GM10248 (cell line): ENCODE measurements at regions not wholly inside any gene's neighbourhood (a gene's known extent, or its start where the extent isn't known, plus 50 kb on each side); places are given as distances from the start of the nearest gene placed in this dataset.

Experiments used
- CTCF ChIA-PET: fragments of 300-600 bp; sonication (Branson Sonifier 250); formaldehyde crosslinking; extraction: SDS; loops from one replicate; lab custom pipeline; 2021; ENCODE audit warnings: antibody characterized with exemption; lab: Yijun Ruan, JAX
- POLR2A ChIA-PET: fragments of 350-650 bp; sonication (Branson Sonifier 250); formaldehyde crosslinking; extraction: SDS; loops from one replicate; lab custom pipeline; 2020; ENCODE audit warnings: antibody characterized with exemption; lab: Yijun Ruan, JAX
- DNase-seq: peaks from one replicate; pipeline ENCODE4 v3.0.0; 2012; ENCODE audit errors: extremely low spot score
- CTCF ChIP-seq: IDR thresholded peaks from 2 replicates; pipeline ENCODE4 v1.5.1; 2012; ENCODE audit warnings: mild to moderate bottlenecking, low read depth; ENCODE audit errors: extremely low read depth, missing control alignments, control extremely low read depth

- ChIA-PET POLR2A (no interaction called here), CTCF (interaction anchor here (1.3 kb wide), 1 partner anchor 30 kb away, joined by 3 read pairs; no protein-coding TSS in a partner anchor)
- TF ChIP-seq CTCF: no peak
- no peak for DNase-seq
Measured at GRCh38 chr5:89384391-89384790, 501.4 kb upstream of the MEF2C start.

- no peak for TF ChIP-seq CTCF
- ChIA-PET CTCF (interaction anchor here (1.7 kb wide), 1 partner anchor 11 kb away, joined by 4 read pairs; no protein-coding TSS in a partner anchor), POLR2A (no interaction called here)
- DNase-seq: no peak
Measured at GRCh38 chr5:89380635-89381034, 497.7 kb upstream of the MEF2C start.

GRCh38 chr5:89377767-89378455 lies 494.9 kb upstream of the MEF2C start:
- no peak for TF ChIP-seq CTCF
- ChIA-PET POLR2A (no interaction called here), CTCF (no interaction called here)
- DNase-seq: no peak

GRCh38 chr5:89374818-89375521 lies 492.0 kb upstream of the MEF2C start:
- POLR2A ChIA-PET: no interaction called here
- TF ChIP-seq CTCF: no peak
- CTCF ChIA-PET: interaction anchor here (0.7 to 2.6 kb wide), 5 partner anchors 14 to 41 kb away, joined by 3 to 11 read pairs (median 3); no protein-coding TSS in a partner anchor
- no peak for DNase-seq

GRCh38 chr5:89374144-89374784 lies 491.3 kb upstream of the MEF2C start:
- no peak for DNase-seq
- POLR2A ChIA-PET: no interaction called here
- CTCF ChIA-PET: interaction anchor here (0.7 to 2.6 kb wide), 6 partner anchors 15 to 42 kb away, joined by 3 to 11 read pairs (median 3); no protein-coding TSS in a partner anchor
- no peak for TF ChIP-seq CTCF

- CTCF ChIA-PET: interaction anchor here (1.0 to 2.0 kb wide), 3 partner anchors 10 to 22 kb away, joined by 3 to 4 read pairs (median 4); no protein-coding TSS in a partner anchor
- TF ChIP-seq CTCF: no peak
Measured at GRCh38 chr5:89372176-89372575, 489.2 kb upstream of the MEF2C start.

More at GRCh38 chr5:89372176-89372575, 489.2 kb upstream of the MEF2C start:
- POLR2A ChIA-PET: no interaction called here
- DNase-seq: no peak
